ENCODE measurements at regions not wholly inside any gene's neighbourhood (a gene's known extent, or its start where the extent isn't known, plus 50 kb on each side); places are given as distances from the start of the nearest gene placed in this dataset.

- ATAC-seq: no peak
- TF ChIP-seq CTCF (IDR thresholded peaks at IDR 0.05): no peak
- intact Hi-C loops (cut with DNase I, micrococcal nuclease): no loop called here
- DNase-seq: no peak
- H3K4me3 ChIP-seq: no peak overlapping the region
- no peaks in the 10 kb centered on the region for H3K4me1 ChIP-seq (ENCODE audit: low read depth)
- no peaks in the 10 kb centered on the region for H3K36me3 ChIP-seq (ENCODE audit: low read depth)
- no peaks in the 10 kb centered on the region for H3K9me3 ChIP-seq
Measured at GRCh38 chr13:104810242-104810641, 1725.2 kb downstream of the EFNB2 start.

GRCh38 chr13:104809483-104809882 lies 1726.0 kb downstream of the EFNB2 start:
- TF ChIP-seq CTCF (IDR thresholded peaks at IDR 0.05): no peak
- H3K36me3 ChIP-seq (ENCODE audit: low read depth): no peaks in the 10 kb centered on the region
- no peaks in the 10 kb centered on the region for H3K4me1 ChIP-seq (ENCODE audit: low read depth)
- intact Hi-C loops (cut with DNase I, micrococcal nuclease): no loop called here
- ATAC-seq: no peak
- H3K4me3 ChIP-seq: no peak overlapping the region
- H3K9me3 ChIP-seq: no peaks in the 10 kb centered on the region
- DNase-seq: no peak

GRCh38 chr13:104805346-104805745 lies 1730.1 kb downstream of the EFNB2 start:
- no peak overlapping the region for H3K4me3 ChIP-seq
- intact Hi-C loops (cut with DNase I, micrococcal nuclease): no loop called here
- no peaks in the 10 kb centered on the region for H3K36me3 ChIP-seq (ENCODE audit: low read depth)
- no peaks in the 10 kb centered on the region for H3K4me1 ChIP-seq (ENCODE audit: low read depth)
- no peak for ATAC-seq
- DNase-seq: no peak
- no peaks in the 10 kb centered on the region for H3K9me3 ChIP-seq
- no peak for TF ChIP-seq CTCF (IDR thresholded peaks at IDR 0.05)

GRCh38 chr13:104799152-104799551 lies 1732.9 kb upstream of the SLC10A2 start:
- Histone ChIP-seq H3K4me1 (ENCODE audit: low read depth) (no peaks in the 10 kb centered on the region), H3K4me3 (no peak overlapping the region), H3K36me3 (ENCODE audit: low read depth) (no peaks in the 10 kb centered on the region), H3K9me3 (no peaks in the 10 kb centered on the region)
- DNase-seq (no peak), ATAC-seq (no peak)
- TF ChIP-seq CTCF (IDR thresholded peaks at IDR 0.05): no peak
- intact Hi-C loops (cut with DNase I, micrococcal nuclease): no loop called here

- DNase-seq (no peak), ATAC-seq (no peak)
- H3K36me3 ChIP-seq (ENCODE audit: low read depth): no peaks in the 10 kb centered on the region
- intact Hi-C loops (cut with DNase I, micrococcal nuclease): no loop called here
- H3K4me3 ChIP-seq: no peak overlapping the region
- H3K4me1 ChIP-seq (ENCODE audit: low read depth): no peaks in the 10 kb centered on the region
- no peaks in the 10 kb centered on the region for H3K9me3 ChIP-seq
- no peak for TF ChIP-seq CTCF (IDR thresholded peaks at IDR 0.05)
Measured at GRCh38 chr13:104798486-104798885, 1732.3 kb upstream of the SLC10A2 start.

- no peak for TF ChIP-seq CTCF (IDR thresholded peaks at IDR 0.05)
- no peaks in the 10 kb centered on the region for H3K4me1 ChIP-seq (ENCODE audit: low read depth)
- H3K4me3 ChIP-seq: no peak overlapping the region
- ATAC-seq (no peak), DNase-seq (no peak)
- intact Hi-C loops (cut with DNase I, micrococcal nuclease): no loop called here
- H3K36me3 ChIP-seq (ENCODE audit: low read depth): no peaks in the 10 kb centered on the region
- no peaks in the 10 kb centered on the region for H3K9me3 ChIP-seq
Measured at GRCh38 chr13:104796581-104796980, 1730.4 kb upstream of the SLC10A2 start.
